ENCODE measurements at regions not wholly inside any gene's neighbourhood (a gene's known extent, or its start where the extent isn't known, plus 50 kb on each side); places are given as distances from the start of the nearest gene placed in this dataset.

- ATAC-seq (ENCODE audit: low read depth) (no peak), DNase-seq (no peak)
- POLR2A ChIA-PET = no interaction called here
- peaks cover 8% of the 10 kb centered on the region for H3K4me1 Mint-ChIP-seq
- H3K9me3 Mint-ChIP-seq = no peaks in the 10 kb centered on the region
- no peaks in the 10 kb centered on the region for H3K27me3 Mint-ChIP-seq
- TF ChIP-seq, protein P1, sequence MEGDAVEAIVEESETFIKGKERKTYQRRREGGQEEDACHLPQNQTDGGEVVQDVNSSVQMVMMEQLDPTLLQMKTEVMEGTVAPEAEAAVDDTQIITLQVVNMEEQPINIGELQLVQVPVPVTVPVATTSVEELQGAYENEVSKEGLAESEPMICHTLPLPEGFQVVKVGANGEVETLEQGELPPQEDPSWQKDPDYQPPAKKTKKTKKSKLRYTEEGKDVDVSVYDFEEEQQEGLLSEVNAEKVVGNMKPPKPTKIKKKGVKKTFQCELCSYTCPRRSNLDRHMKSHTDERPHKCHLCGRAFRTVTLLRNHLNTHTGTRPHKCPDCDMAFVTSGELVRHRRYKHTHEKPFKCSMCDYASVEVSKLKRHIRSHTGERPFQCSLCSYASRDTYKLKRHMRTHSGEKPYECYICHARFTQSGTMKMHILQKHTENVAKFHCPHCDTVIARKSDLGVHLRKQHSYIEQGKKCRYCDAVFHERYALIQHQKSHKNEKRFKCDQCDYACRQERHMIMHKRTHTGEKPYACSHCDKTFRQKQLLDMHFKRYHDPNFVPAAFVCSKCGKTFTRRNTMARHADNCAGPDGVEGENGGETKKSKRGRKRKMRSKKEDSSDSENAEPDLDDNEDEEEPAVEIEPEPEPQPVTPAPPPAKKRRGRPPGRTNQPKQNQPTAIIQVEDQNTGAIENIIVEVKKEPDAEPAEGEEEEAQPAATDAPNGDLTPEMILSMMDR (IDR thresholded peaks at IDR 0.05) = no peak
- intact Hi-C loops (cut with micrococcal nuclease) = no loop called here
- no peak overlapping the region for H3K4me3 Mint-ChIP-seq
- no peak overlapping the region for H3K27ac Mint-ChIP-seq
- no peaks in the 10 kb centered on the region for H3K36me3 Mint-ChIP-seq (ENCODE audit: low read depth)
- CTCF ChIA-PET = no interaction called here
Observed at GRCh38 chr4:14844061-14844460, 158.2 kb upstream of the CPEB2 start.

GRCh38 chr4:14848229-14848628 lies 154.1 kb upstream of the CPEB2 start:
- Mint-ChIP-seq H3K4me3 (no peak overlapping the region), H3K27ac (no peak overlapping the region), H3K9me3 (no peaks in the 10 kb centered on the region), H3K27me3 (no peaks in the 10 kb centered on the region), H3K4me1 (peaks cover 8% of the 10 kb centered on the region), H3K36me3 (ENCODE audit: low read depth) (no peaks in the 10 kb centered on the region)
- CTCF ChIA-PET = no interaction called here
- intact Hi-C loops (cut with micrococcal nuclease) = no loop called here
- ATAC-seq (ENCODE audit: low read depth) = no peak
- DNase-seq = no peak
- TF ChIP-seq, protein P1 (IDR thresholded peaks at IDR 0.05) = no peak
- POLR2A ChIA-PET = no interaction called here

DNA sequence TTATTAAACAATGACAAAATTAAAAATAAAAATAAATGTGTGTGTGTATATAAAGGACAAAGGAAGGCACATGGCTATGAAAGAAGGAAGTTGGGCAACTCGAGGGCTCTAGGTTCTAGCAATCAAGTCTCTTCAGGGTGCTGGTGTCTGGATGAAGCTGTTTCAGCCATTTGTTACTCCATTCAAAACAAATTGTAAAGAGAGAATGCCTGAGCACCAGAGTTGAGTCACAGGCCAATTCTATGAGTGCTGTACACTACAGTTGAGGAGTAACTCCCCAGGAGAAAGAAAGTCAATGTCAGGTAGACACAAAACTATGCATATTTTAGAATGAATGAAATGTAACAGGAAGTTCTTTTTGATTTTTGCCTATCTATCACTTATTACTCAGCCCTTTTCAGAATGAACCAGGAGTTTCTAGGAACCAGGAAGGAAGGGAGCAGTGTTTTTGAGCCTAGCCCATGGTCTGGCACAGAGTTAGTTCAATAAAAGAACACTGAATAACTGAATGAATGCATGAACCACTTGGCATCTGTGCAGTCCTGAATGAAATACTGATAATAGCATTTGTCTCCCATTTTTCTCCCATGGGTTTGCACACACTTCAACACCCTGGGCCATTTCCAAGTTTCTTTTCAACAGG lies 151.7 kb upstream of the CPEB2 start:
- TF ChIP-seq, protein P1 (IDR thresholded peaks at IDR 0.05) = no peak
- ChIA-PET CTCF (no interaction called here), POLR2A (no interaction called here)
- Mint-ChIP-seq H3K27ac (no peak overlapping the region), H3K4me3 (no peak overlapping the region), H3K27me3 (no peaks in the 10 kb centered on the region), H3K4me1 (peaks cover 8% of the 10 kb centered on the region), H3K9me3 (no peaks in the 10 kb centered on the region), H3K36me3 (ENCODE audit: low read depth) (no peaks in the 10 kb centered on the region)
- no peak for DNase-seq
- intact Hi-C loops (cut with micrococcal nuclease) = no loop called here
- ATAC-seq (ENCODE audit: low read depth) = no peak

GRCh38 chr4:14853176-14853943 lies 148.9 kb upstream of the CPEB2 start:
- intact Hi-C loops (cut with micrococcal nuclease) = no loop called here
- no peaks in the 10 kb centered on the region for H3K36me3 Mint-ChIP-seq (ENCODE audit: low read depth)

DNA sequence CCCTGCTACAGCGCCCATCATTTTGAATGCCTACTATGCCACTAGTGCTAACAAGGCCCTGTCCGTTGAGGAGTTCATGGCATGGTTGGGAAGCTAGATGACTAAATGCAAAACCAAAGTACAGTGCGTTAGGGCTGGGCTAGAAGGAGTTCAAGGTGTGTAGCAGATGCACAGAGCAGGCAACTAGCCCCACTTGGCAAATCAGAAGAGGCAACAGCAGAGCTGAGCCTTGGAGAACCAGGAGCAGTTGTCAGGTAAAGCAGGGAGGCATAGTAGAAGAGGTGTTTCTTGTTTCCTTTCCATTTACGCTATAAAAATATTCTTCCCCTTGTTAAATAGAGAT lies 146.6 kb upstream of the CPEB2 start:
- POLR2A ChIA-PET = no interaction called here
- CTCF ChIA-PET = no interaction called here
- ATAC-seq (ENCODE audit: low read depth) (no peak), DNase-seq (no peak)
- Mint-ChIP-seq H3K4me1 (peaks cover 4% of the 10 kb centered on the region), H3K27me3 (no peaks in the 10 kb centered on the region), H3K9me3 (no peaks in the 10 kb centered on the region), H3K36me3 (ENCODE audit: low read depth) (no peaks in the 10 kb centered on the region), H3K27ac (no peak overlapping the region), H3K4me3 (no peak overlapping the region)
- TF ChIP-seq, protein P1 (IDR thresholded peaks at IDR 0.05) = no peak
- intact Hi-C loops (cut with micrococcal nuclease) = loop anchor here (5.0 kb wide), 1 partner anchor 147 kb away; the partner anchor contains the start of gene CPEB2

More at GRCh38 chr4:14853176-14853943, 148.9 kb upstream of the CPEB2 start:
- no peak for DNase-seq
- Mint-ChIP-seq H3K9me3 (no peaks in the 10 kb centered on the region), H3K27me3 (no peaks in the 10 kb centered on the region), H3K27ac (no peak overlapping the region), H3K4me1 (peaks cover 5% of the 10 kb centered on the region), H3K4me3 (no peak overlapping the region)
- ATAC-seq (ENCODE audit: low read depth) = no peak
- CTCF ChIA-PET = no interaction called here
- POLR2A ChIA-PET = no interaction called here
- TF ChIP-seq, protein P1 (IDR thresholded peaks at IDR 0.05) = no peak

Measured in activated B cell treated with CpG ODN at 0.5 μM for 24 hours (primary cell).